ENCODE measurements at regions not wholly inside any gene's neighbourhood (a gene's known extent, or its start where the extent isn't known, plus 50 kb on each side); places are given as distances from the start of the nearest gene placed in this dataset.
"Not testable (repeated sequence)": the region's sequence is repeated elsewhere in the genome, so short reads cannot be mapped to it uniquely, and the experiment has no call there.

- no peaks in the 10 kb centered on the region for H3K9me3 ChIP-seq
- H3K27ac ChIP-seq: no peak overlapping the region
- no peak for TF ChIP-seq Cebpa-rat (IDR thresholded peaks at IDR 0.05)
- H3K9ac ChIP-seq: no peak overlapping the region
- no peak overlapping the region for H3K4me3 ChIP-seq
- H3K4me1 ChIP-seq: no peaks in the 10 kb centered on the region
- H4K20me1 ChIP-seq: no peaks in the 10 kb centered on the region
- H3K4me2 ChIP-seq: no peak overlapping the region
- H3K36me3 ChIP-seq: no peaks in the 10 kb centered on the region
- H3K27me3 ChIP-seq: no peaks in the 10 kb centered on the region
Observed at GRCh38 chr2:139550873-139551272, 770.7 kb upstream of the NXPH2 start.

- Histone ChIP-seq H3K4me3 (no peak overlapping the region), H3K4me2 (no peak overlapping the region), H3K36me3 (no peaks in the 10 kb centered on the region), H3K27me3 (no peaks in the 10 kb centered on the region), H3K27ac (no peak overlapping the region), H3K9ac (no peak overlapping the region), H3K4me1 (no peaks in the 10 kb centered on the region), H4K20me1 (no peaks in the 10 kb centered on the region), H3K9me3 (no peaks in the 10 kb centered on the region)
- no peak for TF ChIP-seq Cebpa-rat (IDR thresholded peaks at IDR 0.05)
Observed at GRCh38 chr2:139550341-139550740, 770.2 kb upstream of the NXPH2 start.

- H3K27me3 ChIP-seq: no peaks in the 10 kb centered on the region
- no peak overlapping the region for H3K4me3 ChIP-seq
- H3K4me2 ChIP-seq: no peak overlapping the region
- TF ChIP-seq Cebpa-rat (IDR thresholded peaks at IDR 0.05): no peak
- H3K4me1 ChIP-seq: no peaks in the 10 kb centered on the region
- H3K9ac ChIP-seq: no peak overlapping the region
- no peaks in the 10 kb centered on the region for H3K36me3 ChIP-seq
- H4K20me1 ChIP-seq: no peaks in the 10 kb centered on the region
- H3K27ac ChIP-seq: no peak overlapping the region
- no peaks in the 10 kb centered on the region for H3K9me3 ChIP-seq
Observed at GRCh38 chr2:139544186-139544851, 764.1 kb upstream of the NXPH2 start.

GRCh38 chr2:139538332-139539020 lies 758.3 kb upstream of the NXPH2 start:
- not testable (repeated sequence) for H3K4me3 ChIP-seq, H3K9ac ChIP-seq, H4K20me1 ChIP-seq, H3K27ac ChIP-seq, H3K36me3 ChIP-seq, H3K9me3 ChIP-seq, H3K4me2 ChIP-seq, H3K27me3 ChIP-seq, H3K4me1 ChIP-seq

GRCh38 chr2:139529080-139529479 lies 748.9 kb upstream of the NXPH2 start:
- Histone ChIP-seq H3K36me3 (no peaks in the 10 kb centered on the region), H3K27me3 (no peaks in the 10 kb centered on the region), H4K20me1 (no peaks in the 10 kb centered on the region), H3K9ac (no peak overlapping the region), H3K4me2 (no peak overlapping the region), H3K27ac (no peak overlapping the region), H3K4me3 (no peak overlapping the region), H3K9me3 (no peaks in the 10 kb centered on the region), H3K4me1 (no peaks in the 10 kb centered on the region)
- no peak for TF ChIP-seq Cebpa-rat (IDR thresholded peaks at IDR 0.05)

GRCh38 chr2:139526781-139527180 lies 746.6 kb upstream of the NXPH2 start:
- Histone ChIP-seq H3K36me3 (no peaks in the 10 kb centered on the region), H3K4me3 (no peak overlapping the region), H3K9ac (no peak overlapping the region), H4K20me1 (no peaks in the 10 kb centered on the region), H3K4me1 (no peaks in the 10 kb centered on the region), H3K4me2 (no peak overlapping the region), H3K9me3 (no peaks in the 10 kb centered on the region), H3K27me3 (no peaks in the 10 kb centered on the region), H3K27ac (no peak overlapping the region)
- no peak for TF ChIP-seq Cebpa-rat (IDR thresholded peaks at IDR 0.05)

- no peaks in the 10 kb centered on the region for H3K36me3 ChIP-seq
Observed at GRCh38 chr2:139518321-139518720, 738.1 kb upstream of the NXPH2 start.

GRCh38 chr2:139514951-139515350 lies 734.8 kb upstream of the NXPH2 start:
- H3K27me3 ChIP-seq: no peaks in the 10 kb centered on the region
- no peak overlapping the region for H3K27ac ChIP-seq
- H4K20me1 ChIP-seq: no peaks in the 10 kb centered on the region
- no peaks in the 10 kb centered on the region for H3K36me3 ChIP-seq
- peaks cover 6% of the 10 kb centered on the region for H3K9me3 ChIP-seq
- no peak overlapping the region for H3K4me3 ChIP-seq
- no peak overlapping the region for H3K9ac ChIP-seq
- no peaks in the 10 kb centered on the region for H3K4me1 ChIP-seq
- TF ChIP-seq Cebpa-rat (IDR thresholded peaks at IDR 0.05): no peak
- H3K4me2 ChIP-seq: no peak overlapping the region

More at GRCh38 chr2:139518321-139518720, 738.1 kb upstream of the NXPH2 start:
- no peaks in the 10 kb centered on the region for H3K27me3 ChIP-seq
- H3K4me1 ChIP-seq: no peaks in the 10 kb centered on the region
- H4K20me1 ChIP-seq: no peaks in the 10 kb centered on the region
- TF ChIP-seq Cebpa-rat (IDR thresholded peaks at IDR 0.05): no peak
- no peak overlapping the region for H3K4me3 ChIP-seq
- peaks cover 6% of the 10 kb centered on the region for H3K9me3 ChIP-seq
- H3K4me2 ChIP-seq: no peak overlapping the region
- no peak overlapping the region for H3K27ac ChIP-seq
- H3K9ac ChIP-seq: no peak overlapping the region

GRCh38 chr2:139495851-139496250 lies 715.7 kb upstream of the NXPH2 start:
- Histone ChIP-seq H3K4me2 (no peak overlapping the region), H3K27me3 (no peaks in the 10 kb centered on the region)

GRCh38 chr2:139492131-139492680 lies 712.0 kb upstream of the NXPH2 start:
- Histone ChIP-seq H3K9ac (no peak overlapping the region), H3K4me1 (no peaks in the 10 kb centered on the region), H4K20me1 (no peaks in the 10 kb centered on the region), H3K4me3 (no peak overlapping the region), H3K36me3 (no peaks in the 10 kb centered on the region), H3K27me3 (no peaks in the 10 kb centered on the region), H3K9me3 (peaks cover 2% of the 10 kb centered on the region; the same call in 1 of the 2 replicates), H3K27ac (no peak overlapping the region), H3K4me2 (no peak overlapping the region)
- TF ChIP-seq Cebpa-rat (IDR thresholded peaks at IDR 0.05): no peak

More at GRCh38 chr2:139495851-139496250, 715.7 kb upstream of the NXPH2 start:
- Histone ChIP-seq H3K27ac (no peak overlapping the region), H3K4me3 (no peak overlapping the region), H3K9ac (no peak overlapping the region), H3K4me1 (no peaks in the 10 kb centered on the region), H3K36me3 (no peaks in the 10 kb centered on the region), H3K9me3 (peaks cover 17% of the 10 kb centered on the region), H4K20me1 (no peaks in the 10 kb centered on the region)
- no peak for TF ChIP-seq Cebpa-rat (IDR thresholded peaks at IDR 0.05)
